Spleen (tissue), 11 donors: ENCODE measurements at regions not wholly inside any gene's neighbourhood (a gene's known extent, or its start where the extent isn't known, plus 50 kb on each side); places are given as distances from the start of the nearest gene placed in this dataset.
"Not testable (repeated sequence)": the region's sequence is repeated elsewhere in the genome, so short reads cannot be mapped to it uniquely, and the experiment has no call there.

Experiments
- DNase-seq: peaks from one replicate; pipeline ENCODE4 v3.0.0-alpha.2; 2020
- H3K27ac ChIP-seq, 8 donors: fragments of 200-600 bp; sonication (generic) in 7 of 8; 1 replicate in 4 of 8; 2 replicates in 4 of 8; pipeline versions ENCODE4 v1.5.0 to v1.8.0; 2016 to 2021; ENCODE audit warnings: inconsistent platforms in 4 of 8, mild to moderate bottlenecking in 4 of 8, moderate library complexity in 1 of 8
- H3K27me3 ChIP-seq, 7 donors: fragments of 200-600 bp; sonication (generic) in 6 of 7; replicated peaks in 1 of 7; 1 replicate in 4 of 7; 2 replicates in 3 of 7; pipeline versions ENCODE4 v1.5.0 to v1.8.0; 2016 to 2021; ENCODE audit warnings: inconsistent platforms in 3 of 7, mild to moderate bottlenecking in 1 of 7
- H3K36me3 ChIP-seq, 6 donors: fragments of 200-600 bp; sonication (generic) in 5 of 6; 1 replicate in 4 of 6; 2 replicates in 2 of 6; pipeline versions ENCODE4 v1.5.0 to v1.8.0; 2016 to 2021; ENCODE audit warnings: inconsistent platforms in 2 of 6
- H3K4me1 ChIP-seq, 6 donors: fragments of 200-600 bp; sonication (generic) in 5 of 6; 1 replicate in 3 of 6; 2 replicates in 3 of 6; pipeline versions ENCODE4 v1.5.0 to v1.8.0; 2016 to 2021; ENCODE audit warnings: inconsistent platforms in 3 of 6
- H3K4me3 ChIP-seq, 8 donors: fragments of 200-600 bp; sonication (generic) in 7 of 8; 1 replicate in 4 of 8; 2 replicates in 4 of 8; pipeline versions ENCODE4 v1.5.0 to v1.8.0; 2016 to 2021; ENCODE audit warnings: inconsistent platforms in 4 of 8, mild to moderate bottlenecking in 4 of 8, moderate library complexity in 2 of 8
- H3K9me3 ChIP-seq, 8 donors: fragments of 200-600 bp; sonication (generic) in 7 of 8; 1 replicate in 4 of 8; 2 replicates in 4 of 8; pipeline versions ENCODE4 v1.5.0 to v1.8.0; 2016 to 2021; ENCODE audit warnings: inconsistent platforms in 4 of 8
- CTCF ChIP-seq, 11 experiments: fragments of 200-600 bp in 7 of 11; fragments of 450-650 bp in 4 of 11; sonication (generic) in 4 of 11; IDR thresholded peaks in 8 of 11; conservative IDR thresholded peaks in 3 of 11; 1 replicate in 7 of 11; 2 replicates in 4 of 11; pipeline versions ENCODE4 v1.4.0 to v1.8.0; 2016 to 2021; ENCODE audit warnings: antibody characterized with exemption in 11 of 11, inconsistent platforms in 4 of 11, mild to moderate bottlenecking in 1 of 11
- POLR2A ChIP-seq, 3 donors: fragments of 450-650 bp; IDR thresholded peaks; one replicate each; pipeline ENCODE4 v1.5.1; 2017; ENCODE audit warnings: antibody characterized with exemption in 3 of 3, mild to moderate bottlenecking in 1 of 3
- POLR2AphosphoS5 ChIP-seq, 3 donors: sonication (generic); formaldehyde crosslinking; IDR thresholded peaks; one replicate each; pipeline ENCODE4 v1.5.1; 2017; ENCODE audit warnings: antibody characterized with exemption in 3 of 3
- WGBS, 5 donors: extraction: QIAGEN DNeasy Blood & Tissue Kit in 3 of 5; methylation state at CpG; one replicate each; pipeline versions ENCODE4 v1.1.5 to v1.1.7; 2013 to 2018; 5-methylcytosine and 5-hydroxymethylcytosine counted together
- intact Hi-C: fragments of 100-400 bp; cut with DNase I; formaldehyde crosslinking; loops from one replicate; pipeline ENCODE4 v1.15.0; 2023; ENCODE audit warnings: low total_unique reads
- donor health status: healthy with polysubstance abuse.
- donor health status: DM: no; HTN: no; CAD: no; lungs with moderate emphysema.
- donor health status: DM: no; HTN: no; CAD: no.
- donor health status: Bipolar disorder and iron deficiency.
- donor health status: healthy.
- donor health status: DM: no; HTN: no; CAD: no.
- donor health status: DM: yes; HTN: yes; CAD: no.

- intact Hi-C loops = no loop called here
Observed at GRCh38 chr13:81247711-81248110, 906.8 kb upstream of the SPRY2 start.

GRCh38 chr13:81246556-81246955 is 905.6 kb upstream of the SPRY2 start:
- Histone ChIP-seq H3K27ac (no peak overlapping the region), H3K9me3 (peaks cover 0 to 3% (median 0%) of the 10 kb centered on the region in 8 donors), H3K27me3 (no peaks in the 10 kb centered on the region), H3K36me3 (no peaks in the 10 kb centered on the region), H3K4me1 (no peaks in the 10 kb centered on the region), H3K4me3 (no peak overlapping the region)
- WGBS, 5 donors = 77 to 88% (median 78%) methylated on average over 6 of the region's 6 CpGs
- intact Hi-C loops = no loop called here
- TF ChIP-seq POLR2A (IDR thresholded peaks at IDR 0.05) (no peak), CTCF (IDR thresholded peaks at IDR 0.05 in 8 of 11, conservative IDR thresholded peaks at IDR 0.05 in 3 of 11) (no peak), POLR2AphosphoS5 (IDR thresholded peaks at IDR 0.05) (no peak)
- no peak for DNase-seq

More at GRCh38 chr13:81247711-81248110, 906.8 kb upstream of the SPRY2 start:
- TF ChIP-seq CTCF (IDR thresholded peaks at IDR 0.05 in 8 of 11, conservative IDR thresholded peaks at IDR 0.05 in 3 of 11) = no peak
- no peak for TF ChIP-seq POLR2A (IDR thresholded peaks at IDR 0.05)
- no peak for TF ChIP-seq POLR2AphosphoS5 (IDR thresholded peaks at IDR 0.05)
- Histone ChIP-seq H3K36me3 (no peaks in the 10 kb centered on the region), H3K4me3 (no peak overlapping the region), H3K4me1 (no peaks in the 10 kb centered on the region), H3K27me3 (no peaks in the 10 kb centered on the region), H3K27ac (no peak overlapping the region), H3K9me3 (peaks cover 0 to 3% (median 0%) of the 10 kb centered on the region in 8 donors)
- WGBS, 5 donors = 85 to 93% (median 90%) methylated on average over 2 of the region's 2 CpGs
- DNase-seq = no peak

- peaks cover 0 to 3% (median 0%) of the 10 kb centered on the region in 8 donors for H3K9me3 ChIP-seq
- H3K36me3 ChIP-seq = no peaks in the 10 kb centered on the region
- 22 to 54% (median 35%) methylated on average over 1 of the region's 1 CpG for WGBS, 5 donors
Observed at GRCh38 chr13:81244011-81244410, 903.1 kb upstream of the SPRY2 start.

GRCh38 chr13:81230386-81230785 is 889.5 kb upstream of the SPRY2 start:
- intact Hi-C loops = no loop called here
- no peaks in the 10 kb centered on the region for H3K4me1 ChIP-seq
- H3K9me3 ChIP-seq = peaks cover 0 to 4% (median 0%) of the 10 kb centered on the region in 8 donors
- 67 to 83% (median 75%) methylated on average over 2 of the region's 2 CpGs for WGBS, 5 donors
- TF ChIP-seq POLR2A (IDR thresholded peaks at IDR 0.05) (no peak), POLR2AphosphoS5 (IDR thresholded peaks at IDR 0.05) (no peak), CTCF (IDR thresholded peaks at IDR 0.05 in 8 of 11, conservative IDR thresholded peaks at IDR 0.05 in 3 of 11) (no peak)
- H3K27ac ChIP-seq = no peak overlapping the region
- H3K27me3 ChIP-seq = no peaks in the 10 kb centered on the region
- H3K4me3 ChIP-seq = no peak overlapping the region
- DNase-seq = no peak
- H3K36me3 ChIP-seq = no peaks in the 10 kb centered on the region

More at GRCh38 chr13:81244011-81244410, 903.1 kb upstream of the SPRY2 start:
- Histone ChIP-seq H3K4me1 (no peaks in the 10 kb centered on the region), H3K27me3 (no peaks in the 10 kb centered on the region), H3K4me3 (no peak overlapping the region), H3K27ac (no peak overlapping the region)
- TF ChIP-seq CTCF (IDR thresholded peaks at IDR 0.05 in 8 of 11, conservative IDR thresholded peaks at IDR 0.05 in 3 of 11) (no peak), POLR2AphosphoS5 (IDR thresholded peaks at IDR 0.05) (no peak), POLR2A (IDR thresholded peaks at IDR 0.05) (no peak)
- intact Hi-C loops = no loop called here
- DNase-seq = no peak

GRCh38 chr13:81226830-81227229 is 885.9 kb upstream of the SPRY2 start:
- H3K27me3 ChIP-seq, intact Hi-C loops, H3K27ac ChIP-seq, H3K4me1 ChIP-seq, H3K36me3 ChIP-seq, H3K9me3 ChIP-seq, DNase-seq, H3K4me3 ChIP-seq: not testable (repeated sequence)
- WGBS, 5 donors = 62 to 78% (median 76%) methylated on average over 4 of the region's 4 CpGs
